ENCODE measurements at regions not wholly inside any gene's neighbourhood (a gene's known extent, or its start where the extent isn't known, plus 50 kb on each side); places are given as distances from the start of the nearest gene placed in this dataset.

GRCh38 chr14:96626916-96627315, 124.7 kb downstream of the PAPOLA start:
- BruUV-seq (replicated peaks): no TSS peak
- ChIA-PET POLR2A (ENCODE audit: low non-redundant PET) (no interaction called here), CTCF (no interaction called here)
- DNase-seq (ENCODE audit: low spot score): no peak
- TF ChIP-seq CTCF (conservative IDR thresholded peaks at IDR 0.05; ENCODE audit: low read depth, low read length) (no peak), EZH2 (IDR thresholded peaks at IDR 0.05; ENCODE audit: borderline replicate concordance, low read depth, low read length, poor library complexity, severe bottlenecking) (no peak)
- Histone ChIP-seq H3K27ac (ENCODE audit: low read depth, low read length, poor library complexity, severe bottlenecking) (no peak overlapping the region), H3K9me3 (ENCODE audit: low read depth, low read length, poor library complexity, severe bottlenecking) (no peaks in the 10 kb centered on the region), H3K27me3 (replicated peaks; ENCODE audit: insufficient read depth, low read depth, low read length, poor library complexity) (no peaks in the 10 kb centered on the region), H3K4me1 (ENCODE audit: insufficient read depth, low read length, poor library complexity, severe bottlenecking) (no peaks in the 10 kb centered on the region), H3K4me3 (ENCODE audit: low read depth, low read length, poor library complexity, severe bottlenecking) (no peak overlapping the region), H3K36me3 (ENCODE audit: insufficient read depth, low read length, poor library complexity, severe bottlenecking) (no peaks in the 10 kb centered on the region)
- intact Hi-C loops (cut with micrococcal nuclease; ENCODE audit: unreplicated experiment): no loop called here

- Histone ChIP-seq H3K9me3 (ENCODE audit: low read depth, low read length, poor library complexity, severe bottlenecking) (no peaks in the 10 kb centered on the region), H3K4me3 (ENCODE audit: low read depth, low read length, poor library complexity, severe bottlenecking) (no peak overlapping the region), H3K27me3 (replicated peaks; ENCODE audit: insufficient read depth, low read depth, low read length, poor library complexity) (no peaks in the 10 kb centered on the region), H3K36me3 (ENCODE audit: insufficient read depth, low read length, poor library complexity, severe bottlenecking) (no peaks in the 10 kb centered on the region), H3K4me1 (ENCODE audit: insufficient read depth, low read length, poor library complexity, severe bottlenecking) (no peaks in the 10 kb centered on the region), H3K27ac (ENCODE audit: low read depth, low read length, poor library complexity, severe bottlenecking) (no peak overlapping the region)
- POLR2A ChIA-PET (ENCODE audit: low non-redundant PET): no interaction called here
- CTCF ChIA-PET: no interaction called here
- no TSS peak for BruUV-seq (replicated peaks)
- intact Hi-C loops (cut with micrococcal nuclease; ENCODE audit: unreplicated experiment): no loop called here
- no peak for DNase-seq (ENCODE audit: low spot score)
- TF ChIP-seq CTCF (conservative IDR thresholded peaks at IDR 0.05; ENCODE audit: low read depth, low read length) (no peak), EZH2 (IDR thresholded peaks at IDR 0.05; ENCODE audit: borderline replicate concordance, low read depth, low read length, poor library complexity, severe bottlenecking) (no peak)
Observed at GRCh38 chr14:96627386-96627785, 125.2 kb downstream of the PAPOLA start.

- no peak for TF ChIP-seq EZH2 (IDR thresholded peaks at IDR 0.05; ENCODE audit: borderline replicate concordance, low read depth, low read length, poor library complexity, severe bottlenecking)
- TF ChIP-seq CTCF (conservative IDR thresholded peaks at IDR 0.05; ENCODE audit: low read depth, low read length): no peak
- Histone ChIP-seq H3K27me3 (replicated peaks; ENCODE audit: insufficient read depth, low read depth, low read length, poor library complexity) (no peaks in the 10 kb centered on the region), H3K4me3 (ENCODE audit: low read depth, low read length, poor library complexity, severe bottlenecking) (no peak overlapping the region), H3K36me3 (ENCODE audit: insufficient read depth, low read length, poor library complexity, severe bottlenecking) (no peaks in the 10 kb centered on the region), H3K27ac (ENCODE audit: low read depth, low read length, poor library complexity, severe bottlenecking) (no peak overlapping the region), H3K4me1 (ENCODE audit: insufficient read depth, low read length, poor library complexity, severe bottlenecking) (no peaks in the 10 kb centered on the region), H3K9me3 (ENCODE audit: low read depth, low read length, poor library complexity, severe bottlenecking) (no peaks in the 10 kb centered on the region)
- DNase-seq (ENCODE audit: low spot score): no peak
- intact Hi-C loops (cut with micrococcal nuclease; ENCODE audit: unreplicated experiment): no loop called here
- no TSS peak for BruUV-seq (replicated peaks)
- ChIA-PET CTCF (no interaction called here), POLR2A (ENCODE audit: low non-redundant PET) (no interaction called here)
Observed at GRCh38 chr14:96627811-96628775, 125.9 kb downstream of the PAPOLA start.
